Heart left ventricle (tissue), 16 donors: ENCODE measurements at regions not wholly inside any gene's neighbourhood (a gene's known extent, or its start where the extent isn't known, plus 50 kb on each side); places are given as distances from the start of the nearest gene placed in this dataset.
A peak's percentile ranks its signal among the peaks of the same experiment; 100 is the strongest.

ENCODE experiments used
- ATAC-seq, 4 donors: fragments of 200-7000 bp; cut with Tn5 transposase; one replicate each; pipeline ENCODE4 v1.9.1; 2020 to 2022; ENCODE audit warnings: moderate library complexity in 4 of 4, mild to moderate bottlenecking in 3 of 4, moderate number of reproducible peaks in 1 of 4
- DNase-seq, 5 donors: peaks; one replicate each; pipeline ENCODE4 v3.0.0-alpha.2; 2020
- H3K27ac ChIP-seq, 12 donors: fragments of 200-600 bp; sonication (generic) in 4 of 12; one replicate each; pipeline versions ENCODE4 v1.5.0 to v1.8.0; 2016 to 2022; ENCODE audit warnings: mild to moderate bottlenecking in 2 of 12
- H3K27me3 ChIP-seq, 9 donors: fragments of 200-600 bp; sonication (generic) in 2 of 9; one replicate each; pipeline versions ENCODE4 v1.5.1 to v1.8.0; 2016 to 2022; ENCODE audit warnings: mild to moderate bottlenecking in 3 of 9
- H3K36me3 ChIP-seq, 9 donors: fragments of 200-600 bp; sonication (generic) in 2 of 9; one replicate each; pipeline versions ENCODE4 v1.5.0 to v1.8.0; 2018 to 2022; ENCODE audit warnings: mild to moderate bottlenecking in 2 of 9
- H3K4me1 ChIP-seq, 12 donors: fragments of 200-600 bp; sonication (generic) in 4 of 12; one replicate each; pipeline versions ENCODE4 v1.5.0 to v1.8.0; 2016 to 2022; ENCODE audit warnings: mild to moderate bottlenecking in 3 of 12
- H3K4me3 ChIP-seq, 12 donors: fragments of 200-600 bp; sonication (generic) in 4 of 12; one replicate each; pipeline versions ENCODE4 v1.5.0 to v1.8.0; 2017 to 2022; ENCODE audit warnings: mild to moderate bottlenecking in 9 of 12, moderate library complexity in 4 of 12
- H3K9me3 ChIP-seq, 12 donors: fragments of 200-600 bp; sonication (generic) in 4 of 12; one replicate each; pipeline versions ENCODE4 v1.5.0 to v1.8.0; 2016 to 2022; ENCODE audit warnings: mild to moderate bottlenecking in 1 of 12
- POLR2A ChIP-seq, 2 donors: fragments of 450-650 bp; IDR thresholded peaks; one replicate each; pipeline ENCODE4 v1.6.1; 2017; ENCODE audit warnings: antibody characterized with exemption in 2 of 2, mild to moderate bottlenecking in 2 of 2, moderate library complexity in 2 of 2
- WGBS, 4 donors: extraction: QIAGEN DNeasy Blood & Tissue Kit in 2 of 4; methylation state at CpG; one replicate each; pipeline versions ENCODE4 v1.1.5 to v1.1.7; 2013 to 2018; 5-methylcytosine and 5-hydroxymethylcytosine counted together
- intact Hi-C, 10 donors: fragments of 100-400 bp; cut with DNase I; formaldehyde crosslinking; loops; one replicate each; pipeline versions ENCODE4 v1.11.1 to v1.14.2; 2022
- TF ChIP-seq, protein P1 (sequence below), 12 donors: fragments of 200-600 bp; sonication (generic) in 4 of 12; IDR thresholded peaks; one replicate each; pipeline versions ENCODE4 v1.5.0 to v1.8.0; 2018 to 2022; ENCODE audit warnings: antibody characterized with exemption in 12 of 12, mild to moderate bottlenecking in 5 of 12
- donor health status: ischemic (EF 13 %, LVEDD 7.1; RV severe dilation, severe dysfunction).
- donor health status: healthy with polysubstance abuse.
- donor health status: DM: no; HTN: yes; CAD: no.
- donor health status: DM: no; HTN: no; CAD: no.
- donor health status: ischemic (EF 25% LVEDD 6.9; RV normal size, moderate dysfunction).
- donor health status: ischemic (EF 25% LVEDD 5.7; RV mildly dilated, moderate dysfunction).
- donor health status: healthy.
- donor health status: DM: yes; HTN: yes; CAD: no.
- donor health status: ischemic (EF 35%, LVEDD 5.7; RV mildly dilated, moderate dysfunction).
- donor health status: nonischemic (EF 11% LVEDD 7.7; RV severe dilation, severe dysfunction).
- donor health status: DM: yes; HTN: yes; CAD: no.
- donor health status: PGD.
- donor health status: ischemic (EF 29% LVEDD 5.4; RV normal size, mild dysfunction).
- donor health status: nonischemic (EF 23%, LVEDD 6.1; RV moderate dilation, normal function).

DNA sequence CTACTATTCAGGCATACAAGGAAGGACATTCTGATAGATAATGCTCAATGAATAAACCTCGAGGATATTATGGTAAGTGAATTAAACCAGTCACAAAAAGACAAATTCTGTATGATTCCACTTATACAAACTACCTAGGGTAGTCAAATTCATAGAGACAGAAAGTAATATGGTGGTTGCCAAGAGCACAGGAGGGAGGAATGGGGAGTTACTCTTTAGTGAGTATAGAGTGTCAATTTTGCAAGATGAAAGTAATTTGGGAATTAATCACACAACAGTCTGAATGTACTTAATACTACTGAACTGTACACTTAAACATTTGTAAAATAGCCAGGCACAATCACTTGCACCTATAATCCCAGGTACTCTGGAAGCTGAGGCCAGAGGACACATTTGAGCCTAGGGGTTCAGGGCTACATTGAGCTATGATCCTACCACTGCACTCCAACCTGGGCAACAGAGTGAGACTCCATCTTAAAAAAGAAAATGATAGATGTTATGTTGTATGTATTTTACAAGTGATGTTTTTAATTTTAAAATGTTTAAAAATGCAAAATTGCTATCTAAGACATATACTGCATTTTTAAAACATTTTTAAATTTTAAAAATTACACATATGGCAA, 91.0 kb downstream of the NPAP1 start:
- intact Hi-C loops = loop anchor here in 3 of 10 donors (10.0 kb wide), 4 partner anchors 78 to 1122 kb away; partner anchors contain the start of gene MAGEL2 (in 1 of the 3)
- no peaks in the 10 kb centered on the region for H3K27me3 ChIP-seq
- no peak overlapping the region for H3K4me3 ChIP-seq
- H3K36me3 ChIP-seq = no peaks in the 10 kb centered on the region
- DNase-seq (no peak), ATAC-seq (no peak)
- 62 to 73% (median 66%) methylated on average over 1 of the region's 1 CpG for WGBS, 4 donors
- no peaks in the 10 kb centered on the region for H3K4me1 ChIP-seq
- TF ChIP-seq POLR2A (IDR thresholded peaks at IDR 0.05) = no peak
- peaks cover 0 to 5% (median 0%) of the 10 kb centered on the region in 12 donors for H3K9me3 ChIP-seq
- no peak overlapping the region for H3K27ac ChIP-seq

DNA sequence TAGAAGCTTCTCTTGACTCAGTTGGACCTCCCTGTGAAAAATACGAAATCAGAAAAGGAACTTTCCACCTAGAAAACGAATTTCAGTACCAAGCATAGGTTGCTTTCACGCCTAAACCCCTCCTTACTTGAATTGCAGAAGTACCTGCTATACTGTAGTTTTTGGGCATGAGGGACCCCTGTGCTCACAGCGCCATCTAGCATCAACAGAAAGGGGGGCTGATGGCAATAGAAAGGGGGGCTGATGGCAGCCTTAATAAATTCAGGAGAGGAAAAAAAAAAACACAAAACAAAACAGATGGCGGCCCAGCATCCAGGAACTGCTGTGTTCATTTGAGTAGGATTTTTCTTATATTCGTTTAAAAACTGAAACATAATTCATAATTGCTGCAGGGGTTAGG, 96.7 kb downstream of the NPAP1 start:
- 20 to 25% (median 23%) methylated on average over 6 of the region's 6 CpGs for WGBS, 4 donors
- peaks cover 0 to 3% (median 0%) of the 10 kb centered on the region in 9 donors for H3K27me3 ChIP-seq
- H3K27ac ChIP-seq = peak overlapping the region in 1 of 12 donors; percentile 33
- TF ChIP-seq, protein P1, sequence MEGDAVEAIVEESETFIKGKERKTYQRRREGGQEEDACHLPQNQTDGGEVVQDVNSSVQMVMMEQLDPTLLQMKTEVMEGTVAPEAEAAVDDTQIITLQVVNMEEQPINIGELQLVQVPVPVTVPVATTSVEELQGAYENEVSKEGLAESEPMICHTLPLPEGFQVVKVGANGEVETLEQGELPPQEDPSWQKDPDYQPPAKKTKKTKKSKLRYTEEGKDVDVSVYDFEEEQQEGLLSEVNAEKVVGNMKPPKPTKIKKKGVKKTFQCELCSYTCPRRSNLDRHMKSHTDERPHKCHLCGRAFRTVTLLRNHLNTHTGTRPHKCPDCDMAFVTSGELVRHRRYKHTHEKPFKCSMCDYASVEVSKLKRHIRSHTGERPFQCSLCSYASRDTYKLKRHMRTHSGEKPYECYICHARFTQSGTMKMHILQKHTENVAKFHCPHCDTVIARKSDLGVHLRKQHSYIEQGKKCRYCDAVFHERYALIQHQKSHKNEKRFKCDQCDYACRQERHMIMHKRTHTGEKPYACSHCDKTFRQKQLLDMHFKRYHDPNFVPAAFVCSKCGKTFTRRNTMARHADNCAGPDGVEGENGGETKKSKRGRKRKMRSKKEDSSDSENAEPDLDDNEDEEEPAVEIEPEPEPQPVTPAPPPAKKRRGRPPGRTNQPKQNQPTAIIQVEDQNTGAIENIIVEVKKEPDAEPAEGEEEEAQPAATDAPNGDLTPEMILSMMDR (IDR thresholded peaks at IDR 0.05) = no peak
- no peak for TF ChIP-seq POLR2A (IDR thresholded peaks at IDR 0.05)
- DNase-seq (no peak), ATAC-seq (no peak)
- H3K36me3 ChIP-seq = no peaks in the 10 kb centered on the region
- H3K4me3 ChIP-seq = peak overlapping the region in 11 of 12 donors; percentile 5 to 62 (median 47)
- no peaks in the 10 kb centered on the region for H3K4me1 ChIP-seq
- H3K9me3 ChIP-seq = peaks cover 0 to 30% (median 5%) of the 10 kb centered on the region in 12 donors
- intact Hi-C loops = no loop called here

DNA sequence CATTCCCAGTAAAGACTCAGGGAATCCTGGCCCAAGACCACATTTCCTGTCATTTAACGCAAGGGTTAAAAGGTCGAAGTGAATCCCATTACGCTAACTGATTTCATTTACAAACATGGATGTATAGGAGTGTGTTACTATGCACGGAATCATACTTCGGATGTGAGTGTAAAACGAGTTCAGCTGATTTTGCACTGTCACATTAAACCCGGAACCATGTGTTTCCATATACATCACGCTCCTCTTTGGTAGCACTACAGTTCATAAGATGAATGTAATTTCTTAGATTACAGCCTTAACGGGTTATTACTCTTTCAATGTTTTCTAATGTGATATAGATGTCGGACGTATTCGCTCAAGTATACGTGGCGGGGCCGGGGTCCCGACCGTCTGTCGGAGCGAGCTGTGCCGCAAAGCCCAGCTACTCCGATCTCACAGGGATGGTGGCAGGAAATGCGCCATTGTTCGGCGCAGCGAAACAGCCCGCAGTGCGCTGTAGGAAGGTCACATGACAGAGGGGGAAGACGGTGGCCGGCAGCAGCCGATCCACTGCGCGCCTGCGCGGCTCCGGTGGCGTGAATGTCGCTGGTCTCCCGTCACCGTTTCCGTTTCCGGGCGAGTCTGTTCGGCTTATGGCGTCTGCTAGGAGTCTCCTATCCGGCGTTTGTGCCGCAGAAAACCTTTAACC, 97.3 kb downstream of the NPAP1 start:
- peak in 1 of 2 donors; percentile 16 for TF ChIP-seq POLR2A (IDR thresholded peaks at IDR 0.05)
- TF ChIP-seq, protein P1 (IDR thresholded peaks at IDR 0.05) = no peak
- Histone ChIP-seq H3K27ac (peak overlapping the region in 7 of 12 donors; percentile 3 to 63 (median 41)), H3K9me3 (peaks cover 0 to 30% (median 5%) of the 10 kb centered on the region in 12 donors), H3K4me3 (peak overlapping the region; percentile 4 to 62 (median 47)), H3K27me3 (peaks cover 0 to 4% (median 0%) of the 10 kb centered on the region in 9 donors), H3K36me3 (no peaks in the 10 kb centered on the region), H3K4me1 (no peaks in the 10 kb centered on the region)
- intact Hi-C loops = no loop called here
- ATAC-seq = peak; percentile 93 to 99 (median 99)
- WGBS, 4 donors = 28 to 33% (median 31%) methylated on average over 40 to 47 of the region's 47 CpGs
- DNase-seq = peak; percentile 66 to 85 (median 75)

DNA sequence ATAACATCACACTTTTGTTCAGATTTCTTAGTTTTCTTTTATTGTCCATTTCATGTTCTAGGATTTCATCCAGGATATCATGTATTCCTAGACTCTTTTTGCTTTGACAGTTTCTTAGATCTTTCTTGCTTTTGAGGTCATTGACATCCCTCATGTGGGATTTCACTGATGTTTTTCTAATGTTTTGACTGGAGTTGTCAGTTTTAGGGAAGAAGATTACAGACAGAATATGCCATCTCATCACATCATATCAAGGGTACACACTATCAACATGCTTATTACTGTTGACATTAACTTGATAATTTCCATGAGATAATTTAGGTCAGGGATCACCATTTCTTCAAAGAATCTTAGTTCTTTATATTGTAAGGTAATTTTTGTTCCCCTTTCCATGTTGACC, 101.7 kb downstream of the NPAP1 start:
- Histone ChIP-seq H3K27me3 (peaks cover 0 to 10% (median 0%) of the 10 kb centered on the region in 9 donors), H3K9me3 (peaks cover 0 to 35% (median 5%) of the 10 kb centered on the region in 12 donors), H3K27ac (no peak overlapping the region), H3K4me1 (no peaks in the 10 kb centered on the region), H3K4me3 (no peak overlapping the region), H3K36me3 (no peaks in the 10 kb centered on the region)
- intact Hi-C loops = no loop called here
- DNase-seq (no peak), ATAC-seq (no peak)
- no peak for TF ChIP-seq POLR2A (IDR thresholded peaks at IDR 0.05)
- TF ChIP-seq, protein P1 (IDR thresholded peaks at IDR 0.05) = no peak
